GM21526 (cell line): ENCODE measurements at regions not wholly inside any gene's neighbourhood (a gene's known extent, or its start where the extent isn't known, plus 50 kb on each side); places are given as distances from the start of the nearest gene placed in this dataset.
"Not testable (repeated sequence)": the region's sequence is repeated elsewhere in the genome, so short reads cannot be mapped to it uniquely, and the experiment has no call there.

ENCODE experiments used
- ATAC-seq: cut with Tn5 transposase; IDR thresholded peaks from one replicate; pipeline ENCODE4 v1.9.1; 2021; ENCODE audit warnings: moderate library complexity; ENCODE audit not compliant: unreplicated experiment, low FRiP score

GRCh38 chr20:53778736-53779135 lies 185.1 kb upstream of the ZNF217 start:
- ATAC-seq = no peak

- no peak for ATAC-seq
Measured at GRCh38 chr20:53778041-53778516, 184.4 kb upstream of the ZNF217 start.

GRCh38 chr20:53777402-53777801 lies 183.8 kb upstream of the ZNF217 start:
- ATAC-seq = not testable (repeated sequence)

- ATAC-seq = no peak
Measured at GRCh38 chr20:53776858-53777257, 183.2 kb upstream of the ZNF217 start.

GRCh38 chr20:53774461-53775203 lies 181.0 kb upstream of the ZNF217 start:
- no peak for ATAC-seq

- ATAC-seq = no peak
Measured at GRCh38 chr20:53773792-53774401, 180.3 kb upstream of the ZNF217 start.

- ATAC-seq = not testable (repeated sequence)
Measured at GRCh38 chr20:53773066-53773791, 179.6 kb upstream of the ZNF217 start.

GRCh38 chr20:53769041-53769440 lies 175.4 kb upstream of the ZNF217 start:
- no peak for ATAC-seq

- no peak for ATAC-seq
Measured at GRCh38 chr20:53768329-53768728, 174.7 kb upstream of the ZNF217 start.

- no peak for ATAC-seq
Measured at GRCh38 chr20:53767206-53767930, 173.7 kb upstream of the ZNF217 start.

- ATAC-seq = no peak
Measured at GRCh38 chr20:53764415-53764800, 170.8 kb upstream of the ZNF217 start.

GRCh38 chr20:53763707-53764414 lies 170.2 kb upstream of the ZNF217 start:
- ATAC-seq = no peak

GRCh38 chr20:53762423-53762798 lies 168.8 kb upstream of the ZNF217 start:
- ATAC-seq = not testable (repeated sequence)

GRCh38 chr20:53760025-53760441 lies 166.4 kb upstream of the ZNF217 start:
- ATAC-seq = no peak

- no peak for ATAC-seq
Measured at GRCh38 chr20:53757472-53757913, 163.9 kb upstream of the ZNF217 start.

GRCh38 chr20:53755733-53756531 lies 162.3 kb upstream of the ZNF217 start:
- no peak for ATAC-seq

GRCh38 chr20:53753880-53754459 lies 160.3 kb upstream of the ZNF217 start:
- no peak for ATAC-seq

- no peak for ATAC-seq
Measured at GRCh38 chr20:53752971-53753879, 159.6 kb upstream of the ZNF217 start.
